KMS-11 (cell line): ENCODE measurements at regions not wholly inside any gene's neighbourhood (a gene's known extent, or its start where the extent isn't known, plus 50 kb on each side); places are given as distances from the start of the nearest gene placed in this dataset.

Source experiments
- H2AFZ ChIP-seq: fragments of 200-600 bp; sonication (generic); 2 replicates; pipeline ENCODE4 v1.6.1; 2016; ENCODE audit warnings: antibody characterized with exemption, mixed run types, low read depth
- H3K27ac ChIP-seq: fragments of 200-600 bp; sonication (generic); 2 replicates; pipeline ENCODE4 v1.6.1; 2016; ENCODE audit warnings: mild to moderate bottlenecking, mixed run types
- H3K27me3 ChIP-seq: fragments of 200-600 bp; sonication (generic); 2 replicates; pipeline ENCODE4 v1.6.1; 2017; ENCODE audit warnings: mild to moderate bottlenecking, low read depth, mixed run types, moderate library complexity; ENCODE audit not compliant: insufficient read depth
- H3K36me3 ChIP-seq: fragments of 200-600 bp; sonication (generic); 2 replicates; pipeline ENCODE4 v1.6.1; 2017; ENCODE audit warnings: mild to moderate bottlenecking, mixed run types; ENCODE audit not compliant: insufficient read depth
- H3K4me1 ChIP-seq: fragments of 200-600 bp; sonication (generic); 2 replicates; pipeline ENCODE4 v1.6.1; 2016; ENCODE audit warnings: mild to moderate bottlenecking, low read depth, mixed run types; ENCODE audit not compliant: poor library complexity, severe bottlenecking
- H3K4me2 ChIP-seq: fragments of 200-600 bp; sonication (generic); 2 replicates; pipeline ENCODE4 v1.7.0; 2016; ENCODE audit warnings: mild to moderate bottlenecking, mixed run types
- H3K4me3 ChIP-seq: fragments of 200-600 bp; sonication (generic); IDR thresholded peaks from 2 replicates; pipeline ENCODE4 v1.6.1; 2017; ENCODE audit warnings: low read depth, low read length, mixed read lengths; ENCODE audit not compliant: insufficient read depth
- H3K79me2 ChIP-seq: fragments of 200-600 bp; sonication (generic); 2 replicates; pipeline ENCODE4 v1.6.1; 2016; ENCODE audit warnings: low read depth, mixed run types; ENCODE audit not compliant: insufficient read depth
- H3K9ac ChIP-seq: fragments of 200-600 bp; sonication (generic); 2 replicates; pipeline ENCODE4 v1.6.1; 2016; ENCODE audit warnings: mild to moderate bottlenecking, mixed run types
- H4K20me1 ChIP-seq: fragments of 200-600 bp; sonication (generic); 2 replicates; pipeline ENCODE4 v1.6.1; 2016; ENCODE audit warnings: mild to moderate bottlenecking, mixed run types; ENCODE audit not compliant: insufficient read depth
- CTCF ChIP-seq: fragments of 200-600 bp; sonication (generic); conservative IDR thresholded peaks from 2 replicates; pipeline ENCODE4 v1.6.1; 2017; ENCODE audit warnings: low read depth, mild to moderate bottlenecking, antibody characterized with exemption, low read length, moderate library complexity, mixed read lengths

GRCh38 chr9:120338340-120338739, 241.6 kb downstream of the CDK5RAP2 start:
- Histone ChIP-seq H3K4me1 (no peaks in the 10 kb centered on the region), H3K9ac (no peak overlapping the region), H3K27ac (no peak overlapping the region), H3K4me2 (no peak overlapping the region), H3K27me3 (no peaks in the 10 kb centered on the region), H3K36me3 (no peaks in the 10 kb centered on the region), H3K4me3 (no peak overlapping the region), H3K79me2 (no peaks in the 10 kb centered on the region), H2AFZ (no peak overlapping the region), H4K20me1 (no peaks in the 10 kb centered on the region)
- no peak for TF ChIP-seq CTCF

GRCh38 chr9:120337131-120337530, 242.8 kb downstream of the CDK5RAP2 start:
- Histone ChIP-seq H3K79me2 (no peaks in the 10 kb centered on the region), H4K20me1 (no peaks in the 10 kb centered on the region), H3K27me3 (no peaks in the 10 kb centered on the region), H3K27ac (no peak overlapping the region), H3K4me3 (no peak overlapping the region), H3K4me1 (no peaks in the 10 kb centered on the region), H3K9ac (no peak overlapping the region), H3K4me2 (no peak overlapping the region), H2AFZ (no peak overlapping the region), H3K36me3 (no peaks in the 10 kb centered on the region)
- no peak for TF ChIP-seq CTCF

- Histone ChIP-seq H3K27me3 (no peaks in the 10 kb centered on the region), H3K27ac (no peak overlapping the region), H3K36me3 (no peaks in the 10 kb centered on the region), H3K9ac (no peak overlapping the region), H2AFZ (no peak overlapping the region), H4K20me1 (no peaks in the 10 kb centered on the region), H3K4me1 (no peaks in the 10 kb centered on the region), H3K79me2 (no peaks in the 10 kb centered on the region), H3K4me2 (no peak overlapping the region), H3K4me3 (no peak overlapping the region)
- TF ChIP-seq CTCF, result no peak
These were observed 243.2 kb downstream of the CDK5RAP2 start for GRCh38 chr9:120336753-120337090.

- no peak overlapping the region for H3K9ac ChIP-seq
- no peak overlapping the region for H3K27ac ChIP-seq
- H3K4me1 ChIP-seq, result no peaks in the 10 kb centered on the region
- no peaks in the 10 kb centered on the region for H3K36me3 ChIP-seq
- no peak for TF ChIP-seq CTCF
- H3K4me3 ChIP-seq, result no peak overlapping the region
- no peaks in the 10 kb centered on the region for H3K27me3 ChIP-seq
- H3K79me2 ChIP-seq, result no peaks in the 10 kb centered on the region
- no peak overlapping the region for H3K4me2 ChIP-seq
- H4K20me1 ChIP-seq, result no peaks in the 10 kb centered on the region
- no peak overlapping the region for H2AFZ ChIP-seq
These were observed 243.8 kb downstream of the CDK5RAP2 start for GRCh38 chr9:120336021-120336752.
